GM21360 (cell line): ENCODE measurements at regions not wholly inside any gene's neighbourhood (a gene's known extent, or its start where the extent isn't known, plus 50 kb on each side); places are given as distances from the start of the nearest gene placed in this dataset.
"Not testable (repeated sequence)": the region's sequence is repeated elsewhere in the genome, so short reads cannot be mapped to it uniquely, and the experiment has no call there.

Source experiments
- ATAC-seq: cut with Tn5 transposase; IDR thresholded peaks from one replicate; pipeline ENCODE4 v1.9.1; 2021; ENCODE audit warnings: mild to moderate bottlenecking, moderate library complexity; ENCODE audit not compliant: unreplicated experiment

- ATAC-seq, result no peak
These were observed 128.7 kb upstream of the COL5A2 start for GRCh38 chr2:189308056-189308790.

- ATAC-seq, result no peak
These were observed 129.8 kb upstream of the COL5A2 start for GRCh38 chr2:189309331-189309730.

GRCh38 chr2:189312211-189312610 lies 129.1 kb upstream of the WDR75 start:
- ATAC-seq, result no peak

- no peak for ATAC-seq
These were observed 128.6 kb upstream of the WDR75 start for GRCh38 chr2:189312643-189313042.

GRCh38 chr2:189318761-189319160 lies 122.5 kb upstream of the WDR75 start:
- ATAC-seq, result no peak

- ATAC-seq, result not testable (repeated sequence)
These were observed 121.8 kb upstream of the WDR75 start for GRCh38 chr2:189319424-189319823.

GRCh38 chr2:189327879-189328847 lies 113.1 kb upstream of the WDR75 start:
- no peak for ATAC-seq

GRCh38 chr2:189328848-189329245 lies 112.4 kb upstream of the WDR75 start:
- no peak for ATAC-seq

- ATAC-seq, result no peak
These were observed 104.8 kb upstream of the WDR75 start for GRCh38 chr2:189336276-189336975.

- ATAC-seq, result no peak
These were observed 103.6 kb upstream of the WDR75 start for GRCh38 chr2:189337656-189338055.

GRCh38 chr2:189338115-189338514 lies 103.2 kb upstream of the WDR75 start:
- no peak for ATAC-seq

GRCh38 chr2:189341077-189341476 lies 100.2 kb upstream of the WDR75 start:
- no peak for ATAC-seq

GRCh38 chr2:189344043-189344442 lies 97.2 kb upstream of the WDR75 start:
- ATAC-seq, result no peak

GRCh38 chr2:189347540-189347939 lies 93.7 kb upstream of the WDR75 start:
- peak; percentile 75 for ATAC-seq

GRCh38 chr2:189348369-189348768 lies 92.9 kb upstream of the WDR75 start:
- no peak for ATAC-seq

GRCh38 chr2:189350540-189351209 lies 90.6 kb upstream of the WDR75 start:
- ATAC-seq, result no peak

- not testable (repeated sequence) for ATAC-seq
These were observed 89.3 kb upstream of the WDR75 start for GRCh38 chr2:189351933-189352332.

- ATAC-seq, result not testable (repeated sequence)
These were observed 83.9 kb upstream of the WDR75 start for GRCh38 chr2:189357375-189357774.

- no peak for ATAC-seq
These were observed 80.4 kb upstream of the WDR75 start for GRCh38 chr2:189360861-189361260.

GRCh38 chr2:189362283-189362682 lies 79.0 kb upstream of the WDR75 start:
- ATAC-seq, result no peak

- no peak for ATAC-seq
These were observed 77.7 kb upstream of the WDR75 start for GRCh38 chr2:189363559-189363958.
